Astrocyte (in vitro differentiated cells and primary cell): ENCODE measurements at regions not wholly inside any gene's neighbourhood (a gene's known extent, or its start where the extent isn't known, plus 50 kb on each side); places are given as distances from the start of the nearest gene placed in this dataset.

Source experiments
- CTCF ChIP-seq: IDR thresholded peaks from 2 replicates; pipeline ENCODE4 v1.5.1; 2011; ENCODE audit warnings: low read depth, mild to moderate bottlenecking, inconsistent platforms, low read length, moderate library complexity; ENCODE audit not compliant: insufficient read depth
- EZH2 ChIP-seq: IDR thresholded peaks from 2 replicates; pipeline ENCODE4 v1.6.1; 2012; ENCODE audit warnings: mild to moderate bottlenecking, low read length, inconsistent platforms; ENCODE audit not compliant: insufficient read depth

GRCh38 chr14:53609009-53609408 is 347.6 kb downstream of the BMP4 start:
- TF ChIP-seq CTCF (no peak), EZH2 (no peak)
